CD4-positive, alpha-beta T cell treated with Interleukin-1 beta for 1 hour (primary cell): ENCODE measurements at regions not wholly inside any gene's neighbourhood (a gene's known extent, or its start where the extent isn't known, plus 50 kb on each side); places are given as distances from the start of the nearest gene placed in this dataset.
"Not testable (repeated sequence)": the region's sequence is repeated elsewhere in the genome, so short reads cannot be mapped to it uniquely, and the experiment has no call there.

Experiments used
- DNase-seq, 2 donors: peaks; one replicate each; pipeline ENCODE4 v3.0.0-alpha.2; 2020 to 2022

GRCh38 chr2:221753401-221753800 lies 181.3 kb upstream of the EPHA4 start:
- no peak for DNase-seq

- no peak for DNase-seq
These were observed 180.7 kb upstream of the EPHA4 start for GRCh38 chr2:221752781-221753180.

- DNase-seq = no peak
These were observed 178.2 kb upstream of the EPHA4 start for GRCh38 chr2:221750316-221750715.

GRCh38 chr2:221747289-221747972 lies 175.3 kb upstream of the EPHA4 start:
- DNase-seq = no peak

GRCh38 chr2:221741496-221742211 lies 169.6 kb upstream of the EPHA4 start:
- DNase-seq = no peak

- no peak for DNase-seq
These were observed 159.5 kb upstream of the EPHA4 start for GRCh38 chr2:221731432-221732145.

- DNase-seq = no peak
These were observed 154.9 kb upstream of the EPHA4 start for GRCh38 chr2:221726894-221727513.

GRCh38 chr2:221724631-221725203 lies 152.6 kb upstream of the EPHA4 start:
- DNase-seq = no peak

- DNase-seq = not testable (repeated sequence)
These were observed 152.0 kb upstream of the EPHA4 start for GRCh38 chr2:221724117-221724516.

- DNase-seq = no peak
These were observed 144.6 kb upstream of the EPHA4 start for GRCh38 chr2:221716426-221717303.

GRCh38 chr2:221715523-221716247 lies 143.6 kb upstream of the EPHA4 start:
- no peak for DNase-seq

GRCh38 chr2:221710744-221711143 lies 138.6 kb upstream of the EPHA4 start:
- DNase-seq = no peak

GRCh38 chr2:221708902-221709301 lies 136.8 kb upstream of the EPHA4 start:
- DNase-seq = no peak

- DNase-seq = no peak
These were observed 133.2 kb upstream of the EPHA4 start for GRCh38 chr2:221705185-221705877.

- no peak for DNase-seq
These were observed 132.3 kb upstream of the EPHA4 start for GRCh38 chr2:221704442-221704841.

GRCh38 chr2:221693365-221693764 lies 121.3 kb upstream of the EPHA4 start:
- no peak for DNase-seq

GRCh38 chr2:221691571-221691970 lies 119.5 kb upstream of the EPHA4 start:
- DNase-seq = no peak

GRCh38 chr2:221689140-221689539 lies 117.0 kb upstream of the EPHA4 start:
- no peak for DNase-seq

- no peak for DNase-seq
These were observed 108.4 kb upstream of the EPHA4 start for GRCh38 chr2:221680548-221680947.

GRCh38 chr2:221677688-221678087 lies 105.6 kb upstream of the EPHA4 start:
- no peak for DNase-seq
